ENCODE measurements at regions not wholly inside any gene's neighbourhood (a gene's known extent, or its start where the extent isn't known, plus 50 kb on each side); places are given as distances from the start of the nearest gene placed in this dataset.

DNA sequence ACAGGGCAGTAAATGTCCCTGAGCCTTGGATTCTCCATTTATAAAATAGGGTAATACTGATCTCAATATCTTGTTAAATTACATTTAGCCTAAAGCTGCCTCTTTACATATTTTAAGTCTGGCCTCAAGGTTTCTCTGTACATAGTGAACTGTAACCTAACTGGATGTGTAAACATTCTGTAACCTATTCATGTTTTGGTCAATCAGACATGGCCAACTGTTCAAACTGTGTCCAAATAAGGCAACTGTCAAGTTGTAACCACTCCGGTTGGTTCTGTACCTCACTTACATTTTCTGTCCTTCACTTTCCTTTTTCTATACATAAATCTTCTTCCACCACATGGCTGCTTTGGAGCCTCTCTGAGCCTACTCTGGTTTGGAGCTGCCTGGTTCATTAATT lies 107.1 kb upstream of the ITGB1 start:
- no peak overlapping the region for H2AFZ ChIP-seq (ENCODE audit: low read length)
- H3K9me2 ChIP-seq (replicated peaks; ENCODE audit: low read length): no peaks in the 10 kb centered on the region
- intact Hi-C loops (cut with micrococcal nuclease): no loop called here
- H3K27ac ChIP-seq (ENCODE audit: low read length): no peak overlapping the region
- no peaks in the 10 kb centered on the region for H3F3A ChIP-seq (ENCODE audit: low read length, unreplicated experiment)
- no peak; the same call in 1 of the 2 replicates for ATAC-seq
- no peaks in the 10 kb centered on the region for H3K9me3 ChIP-seq (ENCODE audit: low read length)
- ChIA-PET POLR2A (ENCODE audit: unreplicated experiment) (no interaction called here), CTCF (no interaction called here)
- DNase-seq: peak; percentile 35
- H3K4me2 ChIP-seq (ENCODE audit: low read length): no peak overlapping the region
- H3K9ac ChIP-seq (ENCODE audit: low read length): no peak overlapping the region
- H3K27me3 ChIP-seq (ENCODE audit: low read length): no peaks in the 10 kb centered on the region
- no peaks in the 10 kb centered on the region for H3K4me1 ChIP-seq (ENCODE audit: insufficient read depth, low read length)
- TF ChIP-seq EZH2phosphoT487 (IDR thresholded peaks at IDR 0.05; ENCODE audit: borderline replicate concordance, low read length): no peak
- TF ChIP-seq, protein P1, sequence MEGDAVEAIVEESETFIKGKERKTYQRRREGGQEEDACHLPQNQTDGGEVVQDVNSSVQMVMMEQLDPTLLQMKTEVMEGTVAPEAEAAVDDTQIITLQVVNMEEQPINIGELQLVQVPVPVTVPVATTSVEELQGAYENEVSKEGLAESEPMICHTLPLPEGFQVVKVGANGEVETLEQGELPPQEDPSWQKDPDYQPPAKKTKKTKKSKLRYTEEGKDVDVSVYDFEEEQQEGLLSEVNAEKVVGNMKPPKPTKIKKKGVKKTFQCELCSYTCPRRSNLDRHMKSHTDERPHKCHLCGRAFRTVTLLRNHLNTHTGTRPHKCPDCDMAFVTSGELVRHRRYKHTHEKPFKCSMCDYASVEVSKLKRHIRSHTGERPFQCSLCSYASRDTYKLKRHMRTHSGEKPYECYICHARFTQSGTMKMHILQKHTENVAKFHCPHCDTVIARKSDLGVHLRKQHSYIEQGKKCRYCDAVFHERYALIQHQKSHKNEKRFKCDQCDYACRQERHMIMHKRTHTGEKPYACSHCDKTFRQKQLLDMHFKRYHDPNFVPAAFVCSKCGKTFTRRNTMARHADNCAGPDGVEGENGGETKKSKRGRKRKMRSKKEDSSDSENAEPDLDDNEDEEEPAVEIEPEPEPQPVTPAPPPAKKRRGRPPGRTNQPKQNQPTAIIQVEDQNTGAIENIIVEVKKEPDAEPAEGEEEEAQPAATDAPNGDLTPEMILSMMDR (conservative IDR thresholded peaks at IDR 0.05; ENCODE audit: low read depth, low read length): no peak
- TF ChIP-seq EZH2 (IDR thresholded peaks at IDR 0.05; ENCODE audit: low read length, unreplicated experiment): no peak
- no peaks in the 10 kb centered on the region for H3K79me2 ChIP-seq (ENCODE audit: low read length)
- BruUV-seq (replicated peaks): no TSS peak
- H3K4me3 ChIP-seq (ENCODE audit: low read length): no peak overlapping the region
- H4K20me1 ChIP-seq (ENCODE audit: low read length): no peaks in the 10 kb centered on the region
- H3K36me3 ChIP-seq (ENCODE audit: low read depth, low read length): no peaks in the 10 kb centered on the region

DNA sequence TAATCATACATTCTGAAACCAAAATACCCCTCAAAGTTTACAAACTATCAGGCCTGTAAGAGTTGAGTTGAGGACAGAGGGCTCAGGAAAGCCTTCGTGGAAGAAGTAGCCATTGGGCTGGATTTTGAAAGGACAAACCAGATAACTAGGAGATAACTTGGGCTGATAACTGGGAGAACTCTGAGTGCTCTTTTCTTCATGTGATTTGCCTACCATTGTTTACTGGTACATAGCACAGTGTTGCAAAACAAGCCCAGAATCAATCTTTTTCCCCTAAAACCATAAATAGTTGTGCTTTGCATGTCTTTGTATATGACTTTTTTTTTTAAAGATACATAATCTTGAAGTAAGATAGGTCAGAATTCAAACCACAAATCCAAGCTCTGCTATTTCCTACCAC lies 106.7 kb upstream of the ITGB1 start:
- ChIA-PET CTCF (no interaction called here), POLR2A (ENCODE audit: unreplicated experiment) (no interaction called here)
- DNase-seq: no peak
- no TSS peak for BruUV-seq (replicated peaks)
- Histone ChIP-seq H3K4me3 (ENCODE audit: low read length) (no peak overlapping the region), H3K4me1 (ENCODE audit: insufficient read depth, low read length) (no peaks in the 10 kb centered on the region), H3K27ac (ENCODE audit: low read length) (no peak overlapping the region), H4K20me1 (ENCODE audit: low read length) (no peaks in the 10 kb centered on the region), H3K36me3 (ENCODE audit: low read depth, low read length) (no peaks in the 10 kb centered on the region), H3K9me3 (ENCODE audit: low read length) (no peaks in the 10 kb centered on the region), H2AFZ (ENCODE audit: low read length) (no peak overlapping the region), H3K9me2 (replicated peaks; ENCODE audit: low read length) (no peaks in the 10 kb centered on the region), H3K79me2 (ENCODE audit: low read length) (no peaks in the 10 kb centered on the region), H3K9ac (ENCODE audit: low read length) (no peak overlapping the region), H3K27me3 (ENCODE audit: low read length) (no peaks in the 10 kb centered on the region), H3K4me2 (ENCODE audit: low read length) (no peak overlapping the region), H3F3A (ENCODE audit: low read length, unreplicated experiment) (no peaks in the 10 kb centered on the region)
- TF ChIP-seq EZH2phosphoT487 (IDR thresholded peaks at IDR 0.05; ENCODE audit: borderline replicate concordance, low read length) (no peak), EZH2 (IDR thresholded peaks at IDR 0.05; ENCODE audit: low read length, unreplicated experiment) (no peak)
- TF ChIP-seq, protein P1 (conservative IDR thresholded peaks at IDR 0.05; ENCODE audit: low read depth, low read length): no peak
- intact Hi-C loops (cut with micrococcal nuclease): no loop called here
- no peak for ATAC-seq

DNA sequence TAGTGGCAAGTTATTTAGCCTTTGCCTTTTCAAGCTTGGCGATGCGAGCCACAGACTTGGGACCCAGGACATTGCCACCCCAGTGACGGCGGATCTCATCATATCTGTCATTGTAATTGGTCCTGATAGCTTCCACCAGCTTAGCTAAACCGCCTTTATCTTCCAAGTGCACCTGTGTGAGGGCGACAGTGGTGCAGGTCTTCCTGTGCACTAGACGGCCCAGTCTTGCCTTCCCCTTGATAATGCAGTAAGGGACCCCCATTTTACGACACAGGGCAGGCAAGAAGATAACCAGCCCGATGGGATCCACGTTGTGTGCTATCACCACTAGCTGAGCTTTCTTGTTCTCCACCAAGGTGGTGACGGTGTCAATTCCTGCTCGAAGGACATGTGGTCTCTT lies 99.6 kb upstream of the ITGB1 start:
- Histone ChIP-seq H2AFZ (ENCODE audit: low read length) (no peak overlapping the region), H3K79me2 (ENCODE audit: low read length) (no peaks in the 10 kb centered on the region), H3K4me1 (ENCODE audit: insufficient read depth, low read length) (peaks cover 8% of the 10 kb centered on the region), H4K20me1 (ENCODE audit: low read length) (no peaks in the 10 kb centered on the region), H3K4me3 (ENCODE audit: low read length) (no peak overlapping the region), H3K4me2 (ENCODE audit: low read length) (no peak overlapping the region), H3K27ac (ENCODE audit: low read length) (no peak overlapping the region), H3K9me2 (replicated peaks; ENCODE audit: low read length) (no peaks in the 10 kb centered on the region), H3K9me3 (ENCODE audit: low read length) (no peaks in the 10 kb centered on the region), H3F3A (ENCODE audit: low read length, unreplicated experiment) (no peaks in the 10 kb centered on the region), H3K36me3 (ENCODE audit: low read depth, low read length) (no peaks in the 10 kb centered on the region), H3K27me3 (ENCODE audit: low read length) (no peaks in the 10 kb centered on the region), H3K9ac (ENCODE audit: low read length) (no peak overlapping the region)
- DNase-seq (no peak), ATAC-seq (no peak)
- no peak for TF ChIP-seq EZH2 (IDR thresholded peaks at IDR 0.05; ENCODE audit: low read length, unreplicated experiment)
- TF ChIP-seq, protein P1 (conservative IDR thresholded peaks at IDR 0.05; ENCODE audit: low read depth, low read length): no peak
- TF ChIP-seq EZH2phosphoT487 (IDR thresholded peaks at IDR 0.05; ENCODE audit: borderline replicate concordance, low read length): no peak
- POLR2A ChIA-PET (ENCODE audit: unreplicated experiment): no interaction called here
- no TSS peak for BruUV-seq (replicated peaks)
- intact Hi-C loops (cut with micrococcal nuclease): no loop called here
- CTCF ChIA-PET: no interaction called here
